LoVo (cell line): ENCODE measurements at regions not wholly inside any gene's neighbourhood (a gene's known extent, or its start where the extent isn't known, plus 50 kb on each side); places are given as distances from the start of the nearest gene placed in this dataset.
A peak's percentile ranks its signal among the peaks of the same experiment; 100 is the strongest.
"Not testable (repeated sequence)": the region's sequence is repeated elsewhere in the genome, so short reads cannot be mapped to it uniquely, and the experiment has no call there.

Source experiments
- DNase-seq: peaks from one replicate; pipeline ENCODE4 v3.0.0-alpha.2; 2016; ENCODE audit warnings: low spot score

- not testable (repeated sequence) for DNase-seq
These were observed 83.0 kb downstream of the POTEC start for GRCh38 chr18:14460364-14460763.

GRCh38 chr18:14459826-14460225 is 83.6 kb downstream of the POTEC start:
- DNase-seq = not testable (repeated sequence)

- DNase-seq = not testable (repeated sequence)
These were observed 85.1 kb downstream of the POTEC start for GRCh38 chr18:14458009-14458945.

- not testable (repeated sequence) for DNase-seq
These were observed 92.8 kb downstream of the POTEC start for GRCh38 chr18:14450637-14451009.

- peak; percentile 2 for DNase-seq
These were observed 93.3 kb downstream of the POTEC start for GRCh38 chr18:14449995-14450636.

- not testable (repeated sequence) for DNase-seq
These were observed 94.3 kb downstream of the POTEC start for GRCh38 chr18:14449062-14449461.

- DNase-seq = not testable (repeated sequence)
These were observed 95.7 kb downstream of the POTEC start for GRCh38 chr18:14447715-14448114.

GRCh38 chr18:14435460-14435859 is 107.9 kb downstream of the POTEC start:
- not testable (repeated sequence) for DNase-seq

- DNase-seq = not testable (repeated sequence)
These were observed 111.0 kb downstream of the POTEC start for GRCh38 chr18:14432371-14432770.

- DNase-seq = peak; percentile 68
These were observed 112.3 kb downstream of the POTEC start for GRCh38 chr18:14431031-14431521.

- DNase-seq = peak; percentile 2
These were observed 127.6 kb downstream of the POTEC start for GRCh38 chr18:14415806-14416205.

GRCh38 chr18:14415399-14415798 is 128.0 kb downstream of the POTEC start:
- DNase-seq = not testable (repeated sequence)

GRCh38 chr18:14395533-14395932 is 147.9 kb downstream of the POTEC start:
- DNase-seq = not testable (repeated sequence)

- DNase-seq = not testable (repeated sequence)
These were observed 149.8 kb downstream of the POTEC start for GRCh38 chr18:14393563-14394103.

- not testable (repeated sequence) for DNase-seq
These were observed 150.8 kb downstream of the POTEC start for GRCh38 chr18:14392604-14393003.

- not testable (repeated sequence) for DNase-seq
These were observed 158.4 kb downstream of the POTEC start for GRCh38 chr18:14384961-14385360.

- DNase-seq = not testable (repeated sequence)
These were observed 160.7 kb downstream of the POTEC start for GRCh38 chr18:14382666-14383065.

GRCh38 chr18:14379489-14379888 is 163.9 kb downstream of the POTEC start:
- not testable (repeated sequence) for DNase-seq

GRCh38 chr18:14378376-14378775 is 165.0 kb downstream of the POTEC start:
- DNase-seq = not testable (repeated sequence)

GRCh38 chr18:14361346-14361745 is 182.1 kb downstream of the POTEC start:
- DNase-seq = not testable (repeated sequence)

- not testable (repeated sequence) for DNase-seq
These were observed 185.7 kb downstream of the POTEC start for GRCh38 chr18:14357553-14358297.

- DNase-seq = not testable (repeated sequence)
These were observed 201.2 kb downstream of the POTEC start for GRCh38 chr18:14342170-14342569.
